Vagina (tissue), 2 donors: ENCODE measurements at regions not wholly inside any gene's neighbourhood (a gene's known extent, or its start where the extent isn't known, plus 50 kb on each side); places are given as distances from the start of the nearest gene placed in this dataset.
"Not testable (repeated sequence)": the region's sequence is repeated elsewhere in the genome, so short reads cannot be mapped to it uniquely, and the experiment has no call there.

Source experiments
- DNase-seq, 2 donors: peaks; one replicate each; pipeline ENCODE4 v3.0.0-alpha.2; 2017; ENCODE audit errors: extremely low spot score in 2 of 2
- H3K27ac ChIP-seq: fragments of 200-600 bp; sonication (generic); one replicate; pipeline ENCODE4 v1.5.1; 2019
- H3K27me3 ChIP-seq: fragments of 200-600 bp; sonication (generic); one replicate; pipeline ENCODE4 v1.5.1; 2019
- H3K36me3 ChIP-seq, 2 donors: fragments of 200-600 bp; sonication (generic); one replicate each; pipeline ENCODE4 v1.5.1; 2017 to 2019
- H3K4me1 ChIP-seq: fragments of 200-600 bp; sonication (generic); one replicate; pipeline ENCODE4 v1.5.1; 2019
- H3K4me3 ChIP-seq, 2 donors: fragments of 200-600 bp; sonication (generic); 1 replicate in 1 of 2; 2 replicates in 1 of 2; pipeline ENCODE4 v1.5.1; 2016 to 2019
- H3K9me3 ChIP-seq: fragments of 200-600 bp; sonication (generic); one replicate; pipeline ENCODE4 v1.5.1; 2019
- CTCF ChIP-seq, 3 experiments: fragments of 450-650 bp in 2 of 3; fragments of 200-600 bp in 1 of 3; sonication (generic) in 1 of 3; IDR thresholded peaks; one replicate each; pipeline ENCODE4 v1.5.1; 2017 to 2019; ENCODE audit warnings: antibody characterized with exemption in 3 of 3, mild to moderate bottlenecking in 2 of 3, moderate library complexity in 2 of 3
- POLR2A ChIP-seq, 2 donors: fragments of 450-650 bp; IDR thresholded peaks; one replicate each; pipeline ENCODE4 v1.6.1; 2017; ENCODE audit warnings: antibody characterized with exemption in 2 of 2, mild to moderate bottlenecking in 2 of 2, moderate library complexity in 2 of 2
- POLR2AphosphoS5 ChIP-seq, 2 donors: sonication (generic); formaldehyde crosslinking; IDR thresholded peaks; one replicate each; pipeline ENCODE4 v1.9.0; 2017; ENCODE audit warnings: antibody characterized with exemption in 2 of 2, mild to moderate bottlenecking in 2 of 2, low read depth in 1 of 2; ENCODE audit not compliant: insufficient read depth in 1 of 2
- intact Hi-C: fragments of 100-400 bp; cut with DNase I; formaldehyde crosslinking; loops from one replicate; pipeline ENCODE4 v1.15.1; 2023

- H3K27ac ChIP-seq: no peak overlapping the region
- DNase-seq: no peak
- H3K36me3 ChIP-seq: no peaks in the 10 kb centered on the region
- TF ChIP-seq POLR2A (IDR thresholded peaks at IDR 0.05) (no peak), CTCF (IDR thresholded peaks at IDR 0.05) (no peak), POLR2AphosphoS5 (IDR thresholded peaks at IDR 0.05; ENCODE audit: insufficient read depth in 1 of 2, low read depth in 1 of 2) (no peak)
- H3K4me1 ChIP-seq: no peaks in the 10 kb centered on the region
- no peak overlapping the region for H3K4me3 ChIP-seq
- intact Hi-C loops: loop anchor here (5.0 kb wide), 1 partner anchor 877 kb away; no protein-coding TSS in a partner anchor
- H3K9me3 ChIP-seq: no peaks in the 10 kb centered on the region
- H3K27me3 ChIP-seq: no peaks in the 10 kb centered on the region
Observed at GRCh38 chr1:4075436-4076225, 175.6 kb upstream of the C1orf174 start.

- Histone ChIP-seq H3K27me3 (no peaks in the 10 kb centered on the region), H3K9me3 (no peaks in the 10 kb centered on the region)
- no peak for TF ChIP-seq POLR2AphosphoS5 (IDR thresholded peaks at IDR 0.05; ENCODE audit: insufficient read depth in 1 of 2, low read depth in 1 of 2)
Observed at GRCh38 chr1:4076346-4076745, 176.3 kb upstream of the C1orf174 start.

GRCh38 chr1:4078091-4078962 is 178.3 kb upstream of the C1orf174 start:
- not testable (repeated sequence) for DNase-seq, H3K4me3 ChIP-seq, H3K27ac ChIP-seq, H3K36me3 ChIP-seq, H3K9me3 ChIP-seq, H3K27me3 ChIP-seq
- H3K4me1 ChIP-seq: peaks cover 11% of the 10 kb centered on the region
- intact Hi-C loops: loop anchor here (5.0 kb wide), 1 partner anchor 874 kb away; no protein-coding TSS in a partner anchor

More at GRCh38 chr1:4076346-4076745, 176.3 kb upstream of the C1orf174 start:
- H3K36me3 ChIP-seq: no peaks in the 10 kb centered on the region
- DNase-seq: no peak
- H3K27ac ChIP-seq: no peak overlapping the region
- H3K4me3 ChIP-seq: no peak overlapping the region
- intact Hi-C loops: loop anchor here (5.0 kb wide), 1 partner anchor 876 kb away; no protein-coding TSS in a partner anchor
- H3K4me1 ChIP-seq: no peaks in the 10 kb centered on the region

GRCh38 chr1:4079815-4080214 is 179.7 kb upstream of the C1orf174 start:
- no peak for TF ChIP-seq POLR2A (IDR thresholded peaks at IDR 0.05)
- no peak for TF ChIP-seq CTCF (IDR thresholded peaks at IDR 0.05)
- TF ChIP-seq POLR2AphosphoS5 (IDR thresholded peaks at IDR 0.05; ENCODE audit: insufficient read depth in 1 of 2, low read depth in 1 of 2): no peak
- H3K36me3 ChIP-seq: no peaks in the 10 kb centered on the region
- H3K4me3 ChIP-seq: no peak overlapping the region
- intact Hi-C loops: loop anchor here (5.0 kb wide), 1 partner anchor 872 kb away; no protein-coding TSS in a partner anchor
- no peak for DNase-seq
- H3K9me3 ChIP-seq: no peaks in the 10 kb centered on the region
- no peak overlapping the region for H3K27ac ChIP-seq
- no peaks in the 10 kb centered on the region for H3K27me3 ChIP-seq
- H3K4me1 ChIP-seq: peaks cover 11% of the 10 kb centered on the region

GRCh38 chr1:4081806-4082711 is 182.0 kb upstream of the C1orf174 start:
- H3K9me3 ChIP-seq: no peaks in the 10 kb centered on the region
- H3K4me1 ChIP-seq: peaks cover 11% of the 10 kb centered on the region
- DNase-seq: no peak
- intact Hi-C loops: no loop called here
- no peaks in the 10 kb centered on the region for H3K27me3 ChIP-seq
- H3K36me3 ChIP-seq: no peaks in the 10 kb centered on the region
- H3K27ac ChIP-seq: no peak overlapping the region
- no peak for TF ChIP-seq CTCF (IDR thresholded peaks at IDR 0.05)
- no peak for TF ChIP-seq POLR2A (IDR thresholded peaks at IDR 0.05)
- no peak for TF ChIP-seq POLR2AphosphoS5 (IDR thresholded peaks at IDR 0.05; ENCODE audit: insufficient read depth in 1 of 2, low read depth in 1 of 2)
- no peak overlapping the region for H3K4me3 ChIP-seq
